ENCODE measurements at regions not wholly inside any gene's neighbourhood (a gene's known extent, or its start where the extent isn't known, plus 50 kb on each side); places are given as distances from the start of the nearest gene placed in this dataset.
"Not testable (repeated sequence)": the region's sequence is repeated elsewhere in the genome, so short reads cannot be mapped to it uniquely, and the experiment has no call there.

- Mint-ChIP-seq H3K36me3 (ENCODE audit: insufficient read depth) (peaks cover 3% of the 10 kb centered on the region), H3K9me3 (no peaks in the 10 kb centered on the region), H3K4me3 (no peak overlapping the region), H3K27me3 (peaks cover 44 to 83% of the 10 kb centered on the region in 2 donors), H3K4me1 (ENCODE audit: low read depth in 2 of 2) (peaks cover 0 to 2% of the 10 kb centered on the region in 2 donors), H3K27ac (no peak overlapping the region)
- ATAC-seq (replicated peaks) = no peak
- DNase-seq = peak; percentile 6 to 14 (median 11)
Measured at GRCh38 chr1:38489844-38490270, 369.7 kb downstream of the RRAGC start.

- Mint-ChIP-seq H3K4me1 (ENCODE audit: low read depth in 2 of 2) (peaks cover 0 to 2% of the 10 kb centered on the region in 2 donors), H3K27ac (no peak overlapping the region), H3K9me3 (no peaks in the 10 kb centered on the region), H3K4me3 (no peak overlapping the region), H3K36me3 (ENCODE audit: insufficient read depth) (peaks cover 3% of the 10 kb centered on the region), H3K27me3 (peaks cover 50 to 85% of the 10 kb centered on the region in 2 donors)
- no peak for ATAC-seq (replicated peaks)
- no peak for DNase-seq
Measured at GRCh38 chr1:38488162-38488898, 371.2 kb downstream of the RRAGC start.

GRCh38 chr1:38487396-38487795, 372.2 kb downstream of the RRAGC start:
- H3K9me3 Mint-ChIP-seq = no peaks in the 10 kb centered on the region
- H3K4me1 Mint-ChIP-seq (ENCODE audit: low read depth in 2 of 2) = peaks cover 0 to 2% of the 10 kb centered on the region in 2 donors
- H3K27ac Mint-ChIP-seq = no peak overlapping the region
- H3K4me3 Mint-ChIP-seq = no peak overlapping the region
- ATAC-seq (replicated peaks) = no peak
- no peak for DNase-seq
- H3K27me3 Mint-ChIP-seq = peaks cover 45 to 80% of the 10 kb centered on the region in 2 donors
- no peaks in the 10 kb centered on the region for H3K36me3 Mint-ChIP-seq (ENCODE audit: insufficient read depth)

GRCh38 chr1:38486085-38486484, 373.5 kb downstream of the RRAGC start:
- DNase-seq = no peak
- Mint-ChIP-seq H3K4me1 (ENCODE audit: low read depth in 2 of 2) (peaks cover 0 to 2% of the 10 kb centered on the region in 2 donors), H3K27ac (no peak overlapping the region), H3K9me3 (no peaks in the 10 kb centered on the region), H3K36me3 (ENCODE audit: insufficient read depth) (no peaks in the 10 kb centered on the region), H3K27me3 (peaks cover 35 to 79% of the 10 kb centered on the region in 2 donors), H3K4me3 (no peak overlapping the region)
- ATAC-seq (replicated peaks) = no peak

GRCh38 chr1:38481871-38482826, 377.4 kb downstream of the RRAGC start:
- no peak overlapping the region for H3K27ac Mint-ChIP-seq
- no peaks in the 10 kb centered on the region for H3K4me1 Mint-ChIP-seq (ENCODE audit: low read depth in 2 of 2)
- no peak overlapping the region for H3K4me3 Mint-ChIP-seq
- DNase-seq (no peak), ATAC-seq (replicated peaks) (no peak)
- H3K9me3 Mint-ChIP-seq = peaks cover 5 to 7% of the 10 kb centered on the region in 2 donors
- H3K27me3 Mint-ChIP-seq = peaks cover 44 to 89% of the 10 kb centered on the region in 2 donors
- H3K36me3 Mint-ChIP-seq (ENCODE audit: insufficient read depth) = no peaks in the 10 kb centered on the region

- ATAC-seq (replicated peaks); DNase-seq; H3K9me3 Mint-ChIP-seq; H3K4me1 Mint-ChIP-seq (ENCODE audit: low read depth in 2 of 2); H3K27ac Mint-ChIP-seq; H3K36me3 Mint-ChIP-seq (ENCODE audit: insufficient read depth); H3K4me3 Mint-ChIP-seq: not testable (repeated sequence)
- peaks cover 43 to 90% of the 10 kb centered on the region in 2 donors for H3K27me3 Mint-ChIP-seq
Measured at GRCh38 chr1:38479662-38480061, 379.9 kb downstream of the RRAGC start.

- H3K27me3 Mint-ChIP-seq = peaks cover 54 to 89% of the 10 kb centered on the region in 2 donors
- H3K4me3 Mint-ChIP-seq = no peak overlapping the region
- H3K4me1 Mint-ChIP-seq (ENCODE audit: low read depth in 2 of 2) = peaks cover 0 to 3% of the 10 kb centered on the region in 2 donors
- ATAC-seq (replicated peaks) = no peak
- no peak overlapping the region for H3K27ac Mint-ChIP-seq
- H3K9me3 Mint-ChIP-seq = peaks cover 5 to 7% of the 10 kb centered on the region in 2 donors
- no peak for DNase-seq
- no peaks in the 10 kb centered on the region for H3K36me3 Mint-ChIP-seq (ENCODE audit: insufficient read depth)
Measured at GRCh38 chr1:38477811-38478210, 381.8 kb downstream of the RRAGC start.

- peaks cover 5 to 7% of the 10 kb centered on the region in 2 donors for H3K9me3 Mint-ChIP-seq
- peaks cover 62 to 94% of the 10 kb centered on the region in 2 donors for H3K27me3 Mint-ChIP-seq
- ATAC-seq (replicated peaks) = no peak
- no peaks in the 10 kb centered on the region for H3K36me3 Mint-ChIP-seq (ENCODE audit: insufficient read depth)
- H3K27ac Mint-ChIP-seq = no peak overlapping the region
- H3K4me1 Mint-ChIP-seq (ENCODE audit: low read depth in 2 of 2) = peaks cover 0 to 3% of the 10 kb centered on the region in 2 donors
- no peak for DNase-seq
- H3K4me3 Mint-ChIP-seq = no peak overlapping the region
Measured at GRCh38 chr1:38476850-38477178, 382.8 kb downstream of the RRAGC start.

- Mint-ChIP-seq H3K4me3 (no peak overlapping the region), H3K27me3 (peaks cover 67 to 94% of the 10 kb centered on the region in 2 donors)
Measured at GRCh38 chr1:38476111-38476849, 383.3 kb downstream of the RRAGC start.

GRCh38 chr1:38475624-38476005, 384.0 kb downstream of the RRAGC start:
- H3K36me3 Mint-ChIP-seq (ENCODE audit: insufficient read depth) = no peaks in the 10 kb centered on the region
- H3K9me3 Mint-ChIP-seq = peaks cover 5 to 7% of the 10 kb centered on the region in 2 donors
- H3K27ac Mint-ChIP-seq = no peak overlapping the region
- no peak for DNase-seq
- H3K4me1 Mint-ChIP-seq (ENCODE audit: low read depth in 2 of 2) = peaks cover 0 to 3% of the 10 kb centered on the region in 2 donors
- no peak overlapping the region for H3K4me3 Mint-ChIP-seq
- H3K27me3 Mint-ChIP-seq = peaks cover 70 to 93% of the 10 kb centered on the region in 2 donors
- ATAC-seq (replicated peaks) = no peak

More at GRCh38 chr1:38476111-38476849, 383.3 kb downstream of the RRAGC start:
- DNase-seq (no peak), ATAC-seq (replicated peaks) (no peak)
- Mint-ChIP-seq H3K36me3 (ENCODE audit: insufficient read depth) (no peaks in the 10 kb centered on the region), H3K9me3 (peaks cover 5 to 7% of the 10 kb centered on the region in 2 donors), H3K4me1 (ENCODE audit: low read depth in 2 of 2) (peaks cover 0 to 3% of the 10 kb centered on the region in 2 donors), H3K27ac (no peak overlapping the region)

- peaks cover 70 to 90% of the 10 kb centered on the region in 2 donors for H3K27me3 Mint-ChIP-seq
- H3K36me3 Mint-ChIP-seq (ENCODE audit: insufficient read depth) = no peaks in the 10 kb centered on the region
- ATAC-seq (replicated peaks) (peak; percentile 59), DNase-seq (no peak)
- H3K9me3 Mint-ChIP-seq = peaks cover 5 to 7% of the 10 kb centered on the region in 2 donors
- H3K27ac Mint-ChIP-seq = no peak overlapping the region
- peaks cover 0 to 3% of the 10 kb centered on the region in 2 donors for H3K4me1 Mint-ChIP-seq (ENCODE audit: low read depth in 2 of 2)
- H3K4me3 Mint-ChIP-seq = no peak overlapping the region
Measured at GRCh38 chr1:38474738-38475623, 384.6 kb downstream of the RRAGC start.

GRCh38 chr1:38466487-38466886, 393.1 kb downstream of the RRAGC start:
- DNase-seq (no peak), ATAC-seq (replicated peaks) (no peak)
- Mint-ChIP-seq H3K36me3 (ENCODE audit: insufficient read depth) (no peaks in the 10 kb centered on the region), H3K4me3 (no peak overlapping the region), H3K27me3 (peaks cover 39 to 51% of the 10 kb centered on the region in 2 donors), H3K27ac (no peak overlapping the region), H3K9me3 (no peaks in the 10 kb centered on the region), H3K4me1 (ENCODE audit: low read depth in 2 of 2) (no peaks in the 10 kb centered on the region)
